Spleen (tissue), 7 donors: ENCODE measurements at regions not wholly inside any gene's neighbourhood (a gene's known extent, or its start where the extent isn't known, plus 50 kb on each side); places are given as distances from the start of the nearest gene placed in this dataset.

ENCODE experiments used
- CTCF ChIP-seq, 11 experiments: fragments of 200-600 bp in 7 of 11; fragments of 450-650 bp in 4 of 11; sonication (generic) in 4 of 11; IDR thresholded peaks in 8 of 11; conservative IDR thresholded peaks in 3 of 11; 1 replicate in 7 of 11; 2 replicates in 4 of 11; pipeline versions ENCODE4 v1.4.0 to v1.8.0; 2016 to 2021; ENCODE audit warnings: antibody characterized with exemption in 11 of 11, inconsistent platforms in 4 of 11, mild to moderate bottlenecking in 1 of 11
- POLR2A ChIP-seq, 3 donors: fragments of 450-650 bp; IDR thresholded peaks; one replicate each; pipeline ENCODE4 v1.5.1; 2017; ENCODE audit warnings: antibody characterized with exemption in 3 of 3, mild to moderate bottlenecking in 1 of 3
- donor health status: DM: no; HTN: no; CAD: no; lungs with moderate emphysema.
- donor health status: DM: no; HTN: no; CAD: no.
- donor health status: DM: no; HTN: no; CAD: no.

DNA sequence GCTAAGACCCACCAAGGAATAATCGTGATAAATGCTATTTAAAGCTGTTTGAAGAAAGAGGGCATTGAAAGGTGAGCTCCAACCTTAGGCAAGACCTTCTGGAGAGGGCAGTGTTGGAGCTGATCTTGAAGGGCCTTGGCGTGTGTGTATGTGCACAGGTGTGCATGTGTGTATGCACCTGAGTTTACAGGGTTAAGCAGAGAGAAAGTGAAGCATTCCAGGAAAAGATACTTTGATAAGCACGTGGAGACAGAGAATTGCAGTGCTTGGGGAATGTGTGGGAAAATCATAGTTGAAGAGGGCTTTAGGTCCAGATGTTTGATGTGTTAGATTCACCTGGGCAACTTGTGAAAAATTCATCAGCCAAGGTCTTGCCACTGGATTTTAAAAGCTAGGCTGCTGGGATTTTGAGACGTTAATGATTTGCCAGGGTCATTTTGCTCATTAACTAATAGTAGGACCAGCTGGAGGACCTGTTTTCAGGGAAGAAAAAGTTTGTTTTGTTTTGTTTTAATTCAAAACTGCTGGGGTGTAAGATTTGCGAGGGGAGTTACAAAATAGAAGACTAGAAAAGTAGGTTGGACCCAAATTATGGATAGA, 78.3 kb upstream of the ANKRD55 start:
- no peak for TF ChIP-seq CTCF (IDR thresholded peaks at IDR 0.05 in 8 of 11, conservative IDR thresholded peaks at IDR 0.05 in 3 of 11)
- TF ChIP-seq POLR2A (IDR thresholded peaks at IDR 0.05), result no peak
